ENCODE measurements at regions not wholly inside any gene's neighbourhood (a gene's known extent, or its start where the extent isn't known, plus 50 kb on each side); places are given as distances from the start of the nearest gene placed in this dataset.

GRCh38 chr1:69171248-69171647, 396.5 kb upstream of the LRRC7 start:
- no peaks in the 10 kb centered on the region for H3K4me1 Mint-ChIP-seq (ENCODE audit: low read depth)
- DNase-seq (no peak), ATAC-seq (ENCODE audit: poor library complexity) (no peak)
- H3K9me3 Mint-ChIP-seq, result peaks cover 22% of the 10 kb centered on the region
- no peak overlapping the region for H3K27ac Mint-ChIP-seq
- H3K4me3 ChIP-seq (ENCODE audit: low read length), result no peak overlapping the region
- TF ChIP-seq CTCF (IDR thresholded peaks at IDR 0.05), result no peak
- no peaks in the 10 kb centered on the region for H3K36me3 Mint-ChIP-seq (ENCODE audit: low read depth)
- no peak overlapping the region for H3K27ac ChIP-seq (ENCODE audit: low read depth in 1 of 2, low read length in 2 of 2)
- no peaks in the 10 kb centered on the region for H3K27me3 ChIP-seq (ENCODE audit: control insufficient read depth in 1 of 2, insufficient read depth in 2 of 2, low read length in 2 of 2)
- H3K27me3 Mint-ChIP-seq, result no peaks in the 10 kb centered on the region
- CTCF ChIA-PET, result no interaction called here
- no peak overlapping the region for H3K4me3 Mint-ChIP-seq
- H3K4me1 ChIP-seq (ENCODE audit: insufficient read depth, low read length), result no peaks in the 10 kb centered on the region
- intact Hi-C loops (cut with DNase I, micrococcal nuclease), result no loop called here
- H3K36me3 ChIP-seq (ENCODE audit: insufficient read depth, low read length), result no peaks in the 10 kb centered on the region
- POLR2A ChIA-PET, result no interaction called here
- H3K9me3 ChIP-seq (ENCODE audit: control insufficient read depth in 1 of 2, insufficient read depth in 1 of 2, low read length in 2 of 2), result peaks cover 0 to 11% of the 10 kb centered on the region in 2 experiments

GRCh38 chr1:69172003-69173000, 395.4 kb upstream of the LRRC7 start:
- no peaks in the 10 kb centered on the region for H3K4me1 ChIP-seq (ENCODE audit: insufficient read depth, low read length)
- DNase-seq (no peak), ATAC-seq (ENCODE audit: poor library complexity) (no peak)
- intact Hi-C loops (cut with DNase I, micrococcal nuclease), result no loop called here
- peaks cover 0 to 11% of the 10 kb centered on the region in 2 experiments for H3K9me3 ChIP-seq (ENCODE audit: control insufficient read depth in 1 of 2, insufficient read depth in 1 of 2, low read length in 2 of 2)
- no peaks in the 10 kb centered on the region for H3K36me3 ChIP-seq (ENCODE audit: insufficient read depth, low read length)
- H3K4me3 ChIP-seq (ENCODE audit: low read length), result no peak overlapping the region
- H3K9me3 Mint-ChIP-seq, result peaks cover 20% of the 10 kb centered on the region
- H3K27ac ChIP-seq (ENCODE audit: low read depth in 1 of 2, low read length in 2 of 2), result no peak overlapping the region
- H3K27ac Mint-ChIP-seq, result no peak overlapping the region
- H3K4me1 Mint-ChIP-seq (ENCODE audit: low read depth), result no peaks in the 10 kb centered on the region
- no peak overlapping the region for H3K4me3 Mint-ChIP-seq
- ChIA-PET CTCF (no interaction called here), POLR2A (no interaction called here)
- no peaks in the 10 kb centered on the region for H3K27me3 Mint-ChIP-seq
- no peaks in the 10 kb centered on the region for H3K27me3 ChIP-seq (ENCODE audit: control insufficient read depth in 1 of 2, insufficient read depth in 2 of 2, low read length in 2 of 2)
- H3K36me3 Mint-ChIP-seq (ENCODE audit: low read depth), result no peaks in the 10 kb centered on the region
- no peak for TF ChIP-seq CTCF (IDR thresholded peaks at IDR 0.05)

GRCh38 chr1:69175053-69175452, 392.7 kb upstream of the LRRC7 start:
- DNase-seq (no peak), ATAC-seq (ENCODE audit: poor library complexity) (no peak)
- Mint-ChIP-seq H3K27ac (no peak overlapping the region), H3K4me1 (ENCODE audit: low read depth) (no peaks in the 10 kb centered on the region), H3K9me3 (peaks cover 15% of the 10 kb centered on the region), H3K4me3 (no peak overlapping the region), H3K27me3 (no peaks in the 10 kb centered on the region), H3K36me3 (ENCODE audit: low read depth) (no peaks in the 10 kb centered on the region)
- Histone ChIP-seq H3K9me3 (ENCODE audit: control insufficient read depth in 1 of 2, insufficient read depth in 1 of 2, low read length in 2 of 2) (peaks cover 0 to 11% of the 10 kb centered on the region in 2 experiments), H3K27ac (ENCODE audit: low read depth in 1 of 2, low read length in 2 of 2) (no peak overlapping the region), H3K4me3 (ENCODE audit: low read length) (no peak overlapping the region), H3K4me1 (ENCODE audit: insufficient read depth, low read length) (no peaks in the 10 kb centered on the region), H3K27me3 (ENCODE audit: control insufficient read depth in 1 of 2, insufficient read depth in 2 of 2, low read length in 2 of 2) (no peaks in the 10 kb centered on the region), H3K36me3 (ENCODE audit: insufficient read depth, low read length) (no peaks in the 10 kb centered on the region)
- CTCF ChIA-PET, result no interaction called here
- intact Hi-C loops (cut with DNase I, micrococcal nuclease), result no loop called here
- POLR2A ChIA-PET, result no interaction called here
- no peak for TF ChIP-seq CTCF (IDR thresholded peaks at IDR 0.05)
